NT2/D1 (cell line): ENCODE measurements at regions not wholly inside any gene's neighbourhood (a gene's known extent, or its start where the extent isn't known, plus 50 kb on each side); places are given as distances from the start of the nearest gene placed in this dataset.

Experiments used
- SUZ12 ChIP-seq: IDR thresholded peaks from 2 replicates; pipeline ENCODE4 v1.6.1; 2011; ENCODE audit not compliant: insufficient read length, insufficient read depth; ENCODE audit errors: extremely low read depth
- YY1 ChIP-seq: IDR thresholded peaks from 2 replicates; pipeline ENCODE4 v1.6.1; 2011; ENCODE audit not compliant: insufficient read length, insufficient read depth
- ZNF274 ChIP-seq: IDR thresholded peaks from 2 replicates; pipeline ENCODE4 v1.6.1; 2011; ENCODE audit warnings: mild to moderate bottlenecking, low read depth, low read length

- TF ChIP-seq YY1 (no peak), ZNF274 (no peak), SUZ12 (no peak)
Measured at GRCh38 chr21:41620541-41620940, 112.6 kb upstream of the TMPRSS2 start.
